ENCODE measurements at regions not wholly inside any gene's neighbourhood (a gene's known extent, or its start where the extent isn't known, plus 50 kb on each side); places are given as distances from the start of the nearest gene placed in this dataset.

- TF ChIP-seq POLR2A (IDR thresholded peaks at IDR 0.05) (no peak), CTCF (IDR thresholded peaks at IDR 0.05) (no peak)
Measured at GRCh38 chr4:123305736-123306135, 90.9 kb upstream of the SPRY1 start.

Measured in testis (tissue), 2 donors.